ENCODE measurements at regions not wholly inside any gene's neighbourhood (a gene's known extent, or its start where the extent isn't known, plus 50 kb on each side); places are given as distances from the start of the nearest gene placed in this dataset.

- ATAC-seq (ENCODE audit: poor library complexity): no peak
- intact Hi-C loops (cut with DNase I): no loop called here
- no peak for DNase-seq
Measured at GRCh38 chr14:76304536-76305267, 71.2 kb upstream of the ESRRB start.

GRCh38 chr14:76305268-76305826 lies 70.6 kb upstream of the ESRRB start:
- ATAC-seq (ENCODE audit: poor library complexity) (no peak), DNase-seq (no peak)
- intact Hi-C loops (cut with DNase I): no loop called here

- intact Hi-C loops (cut with DNase I): no loop called here
- DNase-seq: no peak
- no peak for ATAC-seq (ENCODE audit: poor library complexity)
Measured at GRCh38 chr14:76306131-76306530, 69.8 kb upstream of the ESRRB start.

- DNase-seq (no peak), ATAC-seq (ENCODE audit: poor library complexity) (no peak)
- intact Hi-C loops (cut with DNase I): no loop called here
Measured at GRCh38 chr14:76307786-76308780, 67.9 kb upstream of the ESRRB start.

GRCh38 chr14:76309572-76310162 lies 66.3 kb upstream of the ESRRB start:
- ATAC-seq (ENCODE audit: poor library complexity) (no peak), DNase-seq (no peak)
- intact Hi-C loops (cut with DNase I): no loop called here

GRCh38 chr14:76311079-76311758 lies 64.7 kb upstream of the ESRRB start:
- ATAC-seq (ENCODE audit: poor library complexity) (no peak), DNase-seq (no peak)
- intact Hi-C loops (cut with DNase I): no loop called here

GRCh38 chr14:76312821-76313220 lies 63.1 kb upstream of the ESRRB start:
- intact Hi-C loops (cut with DNase I): no loop called here
- DNase-seq: no peak
- no peak for ATAC-seq (ENCODE audit: poor library complexity)

GRCh38 chr14:76313303-76313702 lies 62.6 kb upstream of the ESRRB start:
- no peak for ATAC-seq (ENCODE audit: poor library complexity)
- no peak for DNase-seq

GRCh38 chr14:76313852-76314251 lies 62.1 kb upstream of the ESRRB start:
- ATAC-seq (ENCODE audit: poor library complexity) (no peak), DNase-seq (no peak)
- intact Hi-C loops (cut with DNase I): no loop called here

More at GRCh38 chr14:76313303-76313702, 62.6 kb upstream of the ESRRB start:
- intact Hi-C loops (cut with DNase I): no loop called here

- no peak for DNase-seq
Measured at GRCh38 chr14:76314521-76315034, 61.4 kb upstream of the ESRRB start.

GRCh38 chr14:76320486-76320885 lies 55.5 kb upstream of the ESRRB start:
- ATAC-seq (ENCODE audit: poor library complexity) (no peak), DNase-seq (no peak)
- intact Hi-C loops (cut with DNase I): no loop called here

More at GRCh38 chr14:76314521-76315034, 61.4 kb upstream of the ESRRB start:
- no peak for ATAC-seq (ENCODE audit: poor library complexity)
- intact Hi-C loops (cut with DNase I): no loop called here

GRCh38 chr14:76320975-76321374 lies 55.0 kb upstream of the ESRRB start:
- DNase-seq (no peak), ATAC-seq (ENCODE audit: poor library complexity) (no peak)
- intact Hi-C loops (cut with DNase I): no loop called here

GRCh38 chr14:76322594-76323220 lies 53.2 kb upstream of the ESRRB start:
- ATAC-seq (ENCODE audit: poor library complexity): no peak
- DNase-seq: no peak
- intact Hi-C loops (cut with DNase I): no loop called here

GRCh38 chr14:76323331-76324050 lies 52.4 kb upstream of the ESRRB start:
- no peak for DNase-seq
- intact Hi-C loops (cut with DNase I): no loop called here
- ATAC-seq (ENCODE audit: poor library complexity): no peak

GRCh38 chr14:76324133-76324532 lies 51.8 kb upstream of the ESRRB start:
- no peak for ATAC-seq (ENCODE audit: poor library complexity)
- intact Hi-C loops (cut with DNase I): no loop called here
- DNase-seq: no peak
